Kidney capillary endothelial cell (primary cell): ENCODE measurements at regions not wholly inside any gene's neighbourhood (a gene's known extent, or its start where the extent isn't known, plus 50 kb on each side); places are given as distances from the start of the nearest gene placed in this dataset.
"Not testable (repeated sequence)": the region's sequence is repeated elsewhere in the genome, so short reads cannot be mapped to it uniquely, and the experiment has no call there.

Experiments used
- DNase-seq: peaks from one replicate; pipeline ENCODE4 v3.0.0-alpha.2; 2018; ENCODE audit warnings: low spot score

- DNase-seq, result no peak
Measured at GRCh38 chr6:48735846-48736245, 624.8 kb upstream of the PTCHD4 start.

- no peak for DNase-seq
Measured at GRCh38 chr6:48733581-48733980, 622.6 kb upstream of the PTCHD4 start.

- no peak for DNase-seq
Measured at GRCh38 chr6:48714699-48715098, 603.7 kb upstream of the PTCHD4 start.

- no peak for DNase-seq
Measured at GRCh38 chr6:48714250-48714649, 603.3 kb upstream of the PTCHD4 start.

- no peak for DNase-seq
Measured at GRCh38 chr6:48713612-48714011, 602.6 kb upstream of the PTCHD4 start.

- no peak for DNase-seq
Measured at GRCh38 chr6:48706310-48706709, 595.3 kb upstream of the PTCHD4 start.

- DNase-seq, result no peak
Measured at GRCh38 chr6:48701572-48701971, 590.6 kb upstream of the PTCHD4 start.

- no peak for DNase-seq
Measured at GRCh38 chr6:48695872-48696271, 584.9 kb upstream of the PTCHD4 start.

- no peak for DNase-seq
Measured at GRCh38 chr6:48691420-48691819, 580.4 kb upstream of the PTCHD4 start.

GRCh38 chr6:48689498-48689897, 578.5 kb upstream of the PTCHD4 start:
- DNase-seq, result no peak

- no peak for DNase-seq
Measured at GRCh38 chr6:48678390-48678789, 567.4 kb upstream of the PTCHD4 start.

GRCh38 chr6:48671505-48671904, 560.5 kb upstream of the PTCHD4 start:
- DNase-seq, result no peak

GRCh38 chr6:48670546-48670945, 559.5 kb upstream of the PTCHD4 start:
- no peak for DNase-seq

GRCh38 chr6:48667797-48668196, 556.8 kb upstream of the PTCHD4 start:
- DNase-seq, result no peak

GRCh38 chr6:48664826-48665225, 553.8 kb upstream of the PTCHD4 start:
- DNase-seq, result no peak

- DNase-seq, result no peak
Measured at GRCh38 chr6:48658915-48659314, 547.9 kb upstream of the PTCHD4 start.

- no peak for DNase-seq
Measured at GRCh38 chr6:48641544-48641943, 530.5 kb upstream of the PTCHD4 start.

- DNase-seq, result not testable (repeated sequence)
Measured at GRCh38 chr6:48638796-48639195, 527.8 kb upstream of the PTCHD4 start.

- no peak for DNase-seq
Measured at GRCh38 chr6:48630511-48630910, 519.5 kb upstream of the PTCHD4 start.

GRCh38 chr6:48628316-48628715, 517.3 kb upstream of the PTCHD4 start:
- DNase-seq, result no peak

- no peak for DNase-seq
Measured at GRCh38 chr6:48626421-48626820, 515.4 kb upstream of the PTCHD4 start.

GRCh38 chr6:48624631-48625030, 513.6 kb upstream of the PTCHD4 start:
- DNase-seq, result no peak

GRCh38 chr6:48619771-48620170, 508.8 kb upstream of the PTCHD4 start:
- no peak for DNase-seq

- no peak for DNase-seq
Measured at GRCh38 chr6:48615041-48615440, 504.0 kb upstream of the PTCHD4 start.

GRCh38 chr6:48614326-48614725, 503.3 kb upstream of the PTCHD4 start:
- no peak for DNase-seq
